D341Med (cell line): ENCODE measurements at regions not wholly inside any gene's neighbourhood (a gene's known extent, or its start where the extent isn't known, plus 50 kb on each side); places are given as distances from the start of the nearest gene placed in this dataset.
"Not testable (repeated sequence)": the region's sequence is repeated elsewhere in the genome, so short reads cannot be mapped to it uniquely, and the experiment has no call there.

Experiments used
- DNase-seq: peaks from one replicate; pipeline ENCODE4 v3.0.0; 2012; ENCODE audit warnings: low spot score

DNA sequence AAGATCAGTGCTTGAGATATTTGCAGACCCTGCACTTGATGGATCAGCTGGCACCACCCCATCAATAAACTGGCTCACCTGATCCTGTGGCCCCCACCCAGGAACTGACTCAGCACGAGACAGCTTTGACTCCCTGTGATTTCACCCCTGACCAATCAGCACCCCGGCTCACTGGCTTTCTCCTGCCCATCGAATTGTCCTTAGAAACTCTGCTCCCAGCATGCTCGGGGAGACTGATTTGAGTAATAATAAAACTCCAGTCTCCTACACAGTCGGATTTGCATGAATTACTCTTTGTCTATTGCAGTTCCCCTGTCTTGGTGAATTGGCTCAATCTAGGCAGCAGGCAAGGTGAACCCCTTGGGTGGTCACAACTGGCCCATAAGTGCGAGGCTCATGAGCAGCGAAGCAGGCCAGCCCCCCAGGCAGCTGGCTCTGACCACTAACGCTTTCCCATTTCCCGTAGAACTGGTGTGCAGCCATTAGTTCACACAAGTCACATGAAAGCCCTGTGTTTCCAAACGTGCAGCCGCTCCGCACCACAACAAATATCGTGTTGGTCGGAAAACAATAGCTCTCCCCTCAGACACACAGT, 79.6 kb downstream of the RSPH3 start:
- DNase-seq, result no peak

GRCh38 chr6:158919865-158920264, 80.1 kb downstream of the RSPH3 start:
- no peak for DNase-seq

DNA sequence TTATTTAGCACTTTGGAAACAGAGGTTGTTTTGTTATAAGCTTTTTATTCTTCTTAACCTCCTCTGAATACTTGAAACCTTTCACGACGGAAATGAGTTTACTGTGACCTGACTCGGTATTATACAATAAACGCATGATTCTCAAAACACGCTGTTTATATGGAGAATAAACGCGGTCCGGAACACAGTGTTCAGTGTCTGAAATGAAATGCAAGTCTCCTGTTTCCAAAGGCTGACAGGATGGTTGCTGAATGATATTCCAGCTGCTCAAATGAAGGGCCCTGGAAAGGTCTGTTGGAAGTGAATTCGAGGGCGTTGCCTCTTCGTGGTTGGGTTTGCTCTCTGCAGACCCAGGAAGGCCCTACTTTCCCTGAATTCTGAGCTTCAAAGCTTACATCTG, 83.4 kb downstream of the RSPH3 start:
- DNase-seq, result no peak

GRCh38 chr6:158914923-158915322, 85.1 kb downstream of the RSPH3 start:
- no peak for DNase-seq

DNA sequence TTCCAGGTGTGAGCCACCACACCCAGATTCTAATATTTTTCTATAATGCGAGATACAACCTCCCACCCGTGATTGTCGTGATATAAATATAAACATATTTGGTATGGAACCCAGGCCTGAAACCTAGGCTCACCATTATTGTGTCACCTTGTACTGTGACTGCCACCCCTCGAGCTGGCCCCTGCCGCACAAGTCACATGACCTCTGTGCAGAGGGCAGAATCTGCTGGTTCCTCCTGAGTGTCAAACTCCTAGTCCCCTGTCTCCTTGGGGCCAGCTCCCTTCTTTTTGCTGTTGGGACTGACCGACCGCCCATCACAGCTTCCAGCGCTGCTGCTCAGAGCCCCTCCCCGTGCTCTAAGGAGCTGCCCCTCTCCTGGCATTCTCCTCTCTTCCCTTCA, 86.4 kb downstream of the RSPH3 start:
- no peak for DNase-seq

- DNase-seq, result no peak
These were observed 87.3 kb downstream of the RSPH3 start for GRCh38 chr6:158912655-158913054.

DNA sequence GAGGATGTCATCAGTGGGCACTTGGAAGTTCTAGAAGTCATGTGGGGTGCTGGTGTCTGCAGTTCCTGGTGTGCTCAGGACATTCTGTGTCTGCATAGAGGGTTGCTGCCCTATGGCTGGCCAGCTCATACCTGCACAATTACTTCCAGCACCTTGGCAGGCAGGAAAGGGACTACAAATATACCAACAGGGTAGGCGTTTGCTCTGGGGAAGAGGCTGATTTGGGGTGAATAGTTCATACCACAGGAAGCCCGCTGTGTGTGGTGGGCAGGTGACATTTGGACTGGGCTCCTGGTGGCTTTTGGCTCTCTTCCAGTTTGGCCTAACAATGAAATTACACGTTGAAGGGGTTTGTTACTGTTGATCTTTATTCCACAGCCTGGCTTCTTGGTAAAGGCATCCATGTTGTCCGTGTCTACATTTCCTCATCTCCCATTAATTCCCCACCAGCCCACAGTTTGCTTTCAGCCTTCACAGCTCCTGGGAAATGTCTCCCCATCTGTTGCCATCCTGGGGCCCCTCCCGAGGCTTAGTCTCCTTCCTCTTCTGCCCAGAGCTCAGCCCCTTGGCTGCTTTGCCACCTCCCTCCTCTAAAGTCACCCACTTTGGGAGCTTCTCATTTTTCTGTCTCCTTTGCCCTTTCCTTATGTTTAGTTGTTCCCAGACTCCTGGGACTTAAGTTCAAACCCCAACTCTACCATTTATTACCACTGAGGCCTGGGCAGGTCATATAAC, 88.1 kb downstream of the RSPH3 start:
- no peak for DNase-seq

DNA sequence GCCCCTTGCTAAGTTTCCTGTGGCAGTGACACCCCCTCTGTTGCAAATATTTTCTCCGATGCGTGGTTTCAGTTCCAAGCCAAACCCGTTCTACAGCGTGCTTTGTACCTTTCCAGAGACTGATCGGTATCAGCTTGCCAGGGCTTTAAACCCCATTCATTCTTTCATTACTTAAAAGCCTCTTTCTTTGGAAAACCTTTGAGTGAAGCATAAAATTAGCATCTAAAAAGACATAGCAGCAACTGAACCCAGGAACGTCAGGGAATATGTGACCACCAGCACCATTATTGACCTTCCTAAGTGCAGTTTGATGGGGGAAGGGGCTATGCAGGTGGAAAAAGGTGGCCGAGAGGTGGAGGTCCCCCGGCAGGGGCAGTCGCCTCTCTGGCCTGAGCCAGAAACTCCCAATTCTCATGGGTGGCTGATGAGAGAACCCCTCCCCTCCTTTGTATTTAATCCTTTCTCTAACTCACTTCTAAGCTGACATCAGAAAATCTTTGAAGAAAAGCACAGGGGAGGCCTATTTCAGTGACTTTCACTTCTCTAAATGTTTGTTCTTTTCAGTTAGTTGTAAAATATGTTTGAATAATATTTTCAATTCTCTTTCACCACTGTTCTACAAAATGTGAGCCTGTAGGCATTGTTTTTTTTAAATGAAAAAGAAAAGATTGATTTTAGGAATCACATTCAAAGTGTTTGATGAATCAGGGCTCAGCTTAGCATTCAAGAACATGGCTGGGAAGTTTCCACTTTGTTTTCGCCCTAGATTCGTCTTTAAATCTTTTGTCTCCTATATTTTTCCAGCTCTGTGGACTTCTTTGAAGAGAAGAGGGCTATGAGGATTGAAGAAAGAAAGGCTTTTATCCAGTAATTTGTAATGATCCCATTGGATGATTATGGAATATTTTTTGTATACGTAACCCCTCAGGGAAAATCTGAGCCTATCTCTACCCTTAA, 89.2 kb downstream of the RSPH3 start:
- DNase-seq, result no peak

GRCh38 chr6:158909938-158910337, 90.1 kb downstream of the RSPH3 start:
- no peak for DNase-seq

DNA sequence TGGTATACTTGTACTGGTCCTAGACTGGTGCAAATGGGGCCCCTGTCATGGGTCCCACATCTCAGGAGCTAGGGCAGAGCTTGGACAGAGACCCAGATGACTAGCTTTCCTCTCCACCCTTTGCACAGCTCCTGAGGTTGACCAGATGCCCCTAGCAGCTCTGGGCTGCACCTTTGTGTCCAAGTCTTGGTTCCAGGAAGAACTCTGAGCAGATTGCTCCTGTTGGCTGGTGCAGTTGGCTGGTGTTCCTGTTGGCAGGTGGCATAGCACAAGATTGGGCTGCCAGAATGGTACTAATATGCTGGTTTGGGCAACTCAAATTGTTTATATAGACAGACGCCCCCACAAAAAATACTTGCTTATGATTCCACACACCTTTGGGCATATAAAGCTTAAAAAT, 89.4 kb upstream of the EZR start:
- DNase-seq, result no peak

- no peak for DNase-seq
These were observed 88.8 kb upstream of the EZR start for GRCh38 chr6:158907931-158908330.

DNA sequence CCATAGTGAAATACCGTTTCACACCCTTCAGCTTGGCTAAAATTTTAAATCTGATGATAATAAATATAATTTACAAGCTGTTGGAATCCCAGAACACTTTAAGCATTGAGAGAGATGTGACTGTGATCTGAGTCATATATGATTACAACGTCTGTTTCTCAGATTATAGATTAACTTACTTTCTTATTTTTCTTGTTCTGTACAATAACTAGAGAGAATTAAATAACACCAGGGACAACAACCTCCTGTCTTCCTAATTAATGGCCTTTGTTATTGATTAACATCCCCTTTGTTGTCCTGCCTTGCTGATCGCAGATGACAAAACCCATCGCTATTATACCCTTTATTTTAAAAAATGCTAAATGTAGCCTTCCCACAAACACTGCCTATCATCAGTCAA, 87.8 kb upstream of the EZR start:
- DNase-seq, result no peak

GRCh38 chr6:158905277-158905676, 86.1 kb upstream of the EZR start:
- no peak for DNase-seq

DNA sequence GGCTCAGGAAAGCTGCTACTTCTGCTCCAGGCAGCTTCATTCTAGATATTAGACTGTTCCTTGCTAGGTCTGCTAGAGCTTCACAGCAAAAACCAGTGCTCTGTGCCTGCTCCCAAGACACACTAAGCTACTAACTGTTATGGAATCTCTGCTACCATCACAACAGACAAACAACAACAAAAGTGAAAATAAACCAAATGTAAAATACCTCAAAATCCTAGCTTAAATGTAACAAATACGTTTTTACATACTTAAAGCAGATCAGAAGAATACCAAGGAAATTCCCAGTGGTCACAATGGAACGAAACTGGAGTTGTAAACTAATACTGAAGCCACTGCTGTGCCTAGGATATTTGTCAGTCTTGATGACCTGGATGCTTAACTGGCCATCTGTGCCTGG, 84.6 kb upstream of the EZR start:
- no peak for DNase-seq

DNA sequence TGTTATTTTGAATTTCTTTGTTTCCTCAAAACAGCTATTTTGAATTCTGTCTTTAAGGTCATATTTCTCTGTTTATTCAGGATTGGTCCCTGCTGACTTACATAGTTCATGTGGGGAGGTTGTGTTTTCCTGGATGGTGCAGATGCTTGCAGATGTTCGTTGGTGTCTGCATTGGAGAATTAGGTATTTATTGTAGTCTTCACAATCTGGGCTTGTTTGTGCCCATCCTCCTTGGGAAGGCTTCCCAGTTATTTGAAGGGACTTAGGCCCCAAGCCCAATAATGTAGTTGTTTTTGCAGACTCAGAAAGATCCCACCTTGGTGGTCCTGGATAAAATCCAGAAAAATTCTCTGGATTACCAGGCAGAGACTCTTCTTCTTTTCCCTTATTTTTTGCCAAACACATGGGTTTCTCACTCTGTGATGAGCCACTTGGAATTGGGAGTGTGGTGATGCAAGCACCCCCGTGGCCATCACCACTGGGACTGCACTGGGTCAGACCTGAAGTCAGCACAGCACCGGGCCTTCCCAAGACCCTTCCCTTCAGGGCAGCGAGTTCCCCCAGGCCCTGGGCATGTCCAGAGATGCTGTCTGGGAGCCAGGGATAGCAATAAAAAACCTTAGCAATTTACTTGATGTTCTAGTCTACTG, 81.6 kb upstream of the EZR start:
- DNase-seq, result no peak

GRCh38 chr6:158897236-158897635, 78.1 kb upstream of the EZR start:
- no peak for DNase-seq

- no peak for DNase-seq
These were observed 76.5 kb upstream of the EZR start for GRCh38 chr6:158895661-158896060.

DNA sequence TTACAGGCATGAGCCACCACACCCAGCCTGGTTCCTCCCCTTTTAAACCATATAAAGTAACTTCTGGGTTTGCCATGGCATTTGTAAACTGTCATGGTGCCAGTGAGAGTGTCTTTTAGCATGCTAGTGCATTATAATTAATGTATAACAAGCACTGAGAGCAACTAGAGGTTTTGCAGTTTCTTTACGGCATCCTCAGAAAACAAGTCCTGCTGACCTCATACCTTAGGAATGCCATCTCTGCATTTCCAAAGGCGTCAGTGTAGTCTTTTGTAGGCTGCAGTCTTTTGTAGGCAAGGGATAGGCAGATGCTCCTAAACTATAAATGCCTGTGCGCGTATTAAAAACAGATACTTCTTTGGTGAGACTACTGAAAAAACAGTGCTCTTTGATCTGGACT, 75.0 kb upstream of the EZR start:
- no peak for DNase-seq

GRCh38 chr6:158892266-158892665, 73.1 kb upstream of the EZR start:
- no peak for DNase-seq

DNA sequence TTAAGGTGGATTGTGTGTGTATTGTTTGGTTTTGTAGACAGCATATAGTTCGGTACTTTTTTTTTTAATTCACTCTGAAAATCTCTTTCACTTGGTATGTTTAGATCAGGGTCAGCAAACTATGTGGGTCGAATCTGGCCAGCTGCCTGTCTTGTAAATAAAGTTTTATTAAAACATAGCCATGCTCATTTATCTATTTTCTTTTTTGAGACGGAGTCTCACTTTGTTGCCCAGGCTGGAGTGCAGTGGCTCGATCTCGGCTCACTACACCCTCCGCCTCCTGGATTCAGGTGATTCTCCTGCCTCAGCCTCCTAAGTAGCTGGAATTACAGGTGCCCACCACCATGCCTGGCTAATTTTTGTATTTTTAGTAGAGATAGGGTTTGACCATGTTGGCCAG, 72.4 kb upstream of the EZR start:
- not testable (repeated sequence) for DNase-seq

- DNase-seq, result not testable (repeated sequence)
These were observed 69.0 kb upstream of the EZR start for GRCh38 chr6:158888171-158888570.

DNA sequence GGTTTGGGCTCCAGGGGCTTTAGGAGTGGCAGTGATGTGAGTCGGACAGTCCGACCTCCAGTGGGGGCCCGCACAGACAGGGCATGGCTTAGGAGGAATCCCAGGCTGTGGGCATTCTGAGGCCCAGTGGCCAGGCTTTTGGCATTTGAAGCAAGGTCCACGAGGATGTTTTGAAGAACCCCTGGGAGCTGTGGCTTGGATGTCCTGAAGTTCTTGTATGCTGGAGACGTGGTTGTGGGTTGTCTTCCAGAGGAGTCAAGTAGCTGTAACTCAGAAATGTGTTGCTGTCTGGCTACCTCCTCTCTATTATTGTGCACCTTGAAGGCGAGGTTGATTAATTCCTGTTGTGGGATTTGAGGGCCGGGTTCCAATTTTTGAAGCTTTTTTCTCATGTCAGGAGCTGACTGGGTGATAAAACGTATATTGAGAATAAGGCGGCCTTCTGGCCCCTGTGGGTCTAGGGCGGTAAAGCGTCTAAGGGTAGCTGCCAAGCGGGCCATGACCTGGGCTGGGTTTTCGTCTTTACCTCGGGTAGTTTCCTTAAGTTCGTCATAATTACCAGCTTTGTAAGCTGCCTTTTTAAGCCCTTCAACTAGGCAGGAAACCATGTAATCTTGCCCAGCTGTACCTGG, 67.3 kb upstream of the EZR start:
- not testable (repeated sequence) for DNase-seq
